Astrocyte (in vitro differentiated cells and primary cell): ENCODE measurements at regions not wholly inside any gene's neighbourhood (a gene's known extent, or its start where the extent isn't known, plus 50 kb on each side); places are given as distances from the start of the nearest gene placed in this dataset.
"Not testable (repeated sequence)": the region's sequence is repeated elsewhere in the genome, so short reads cannot be mapped to it uniquely, and the experiment has no call there.

ENCODE experiments used
- DNase-seq: peaks from one replicate; pipeline ENCODE4 v3.0.0-alpha.2; 2010; ENCODE audit warnings: low read depth
- FAIRE-seq: peaks from 2 replicates; lab custom pipeline; 2011; peaks lifted over from hg19 to GRCh38; lab: Jason Lieb, UNC
- H2AFZ ChIP-seq: 2 replicates; pipeline ENCODE4 v1.6.0; 2012; ENCODE audit warnings: low read depth, low read length, inconsistent platforms
- H3K27ac ChIP-seq: 2 replicates; pipeline ENCODE4 v1.5.1; 2011; ENCODE audit warnings: low read depth, low read length, inconsistent platforms
- H3K27me3 ChIP-seq: 2 replicates; pipeline ENCODE4 v1.6.0; 2011; ENCODE audit warnings: low read length, inconsistent platforms; ENCODE audit not compliant: insufficient read depth
- H3K36me3 ChIP-seq: 2 replicates; pipeline ENCODE4 v1.5.1; 2011; ENCODE audit warnings: low read length, inconsistent platforms; ENCODE audit not compliant: insufficient read depth
- H3K4me1 ChIP-seq: 2 replicates; pipeline ENCODE4 v1.5.1; 2011; ENCODE audit warnings: low read length, inconsistent platforms; ENCODE audit not compliant: insufficient read depth
- H3K4me2 ChIP-seq: 2 replicates; pipeline ENCODE4 v1.6.0; 2012; ENCODE audit warnings: low read length, inconsistent platforms
- H3K4me3 ChIP-seq: 2 replicates; pipeline ENCODE4 v1.5.1; 2011; ENCODE audit warnings: low read depth, mild to moderate bottlenecking, low read length, inconsistent platforms; ENCODE audit not compliant: insufficient read depth
- H3K79me2 ChIP-seq: 2 replicates; pipeline ENCODE4 v1.6.0; 2012; ENCODE audit warnings: mild to moderate bottlenecking, low read length, inconsistent platforms; ENCODE audit not compliant: insufficient read depth
- H3K9ac ChIP-seq: 2 replicates; pipeline ENCODE4 v1.6.0; 2012; ENCODE audit warnings: mild to moderate bottlenecking, low read length, inconsistent platforms
- H3K9me3 ChIP-seq: 2 replicates; pipeline ENCODE4 v1.5.1; 2012; ENCODE audit warnings: low read depth, mild to moderate bottlenecking, low read length, inconsistent platforms; ENCODE audit not compliant: insufficient read depth
- H4K20me1 ChIP-seq: 2 replicates; pipeline ENCODE4 v1.6.0; 2012; ENCODE audit warnings: low read length, inconsistent platforms; ENCODE audit not compliant: insufficient read depth
- H3K27ac Mint-ChIP-seq: one replicate; pipeline ENCODE4 v1.8.0; 2021; ENCODE audit warnings: mild to moderate bottlenecking, mixed read lengths; ENCODE audit not compliant: unreplicated experiment
- H3K27me3 Mint-ChIP-seq: one replicate; pipeline ENCODE4 v1.8.0; 2021; ENCODE audit warnings: low read depth, mixed read lengths; ENCODE audit not compliant: unreplicated experiment
- H3K36me3 Mint-ChIP-seq: one replicate; pipeline ENCODE4 v1.8.0; 2021; ENCODE audit warnings: low read depth, mixed read lengths; ENCODE audit not compliant: unreplicated experiment
- H3K4me1 Mint-ChIP-seq: one replicate; pipeline ENCODE4 v1.8.0; 2021; ENCODE audit warnings: low read depth, mixed read lengths; ENCODE audit not compliant: unreplicated experiment
- H3K4me3 Mint-ChIP-seq: one replicate; pipeline ENCODE4 v1.8.0; 2021; ENCODE audit warnings: mild to moderate bottlenecking, moderate library complexity, mixed read lengths; ENCODE audit not compliant: unreplicated experiment
- H3K9me3 Mint-ChIP-seq: one replicate; pipeline ENCODE4 v1.8.0; 2021; ENCODE audit warnings: mild to moderate bottlenecking, mixed read lengths; ENCODE audit not compliant: unreplicated experiment
- EZH2 ChIP-seq: IDR thresholded peaks from 2 replicates; pipeline ENCODE4 v1.6.1; 2012; ENCODE audit warnings: mild to moderate bottlenecking, low read length, inconsistent platforms; ENCODE audit not compliant: insufficient read depth
- TF ChIP-seq, protein P1 (sequence below): IDR thresholded peaks from 2 replicates; pipeline ENCODE4 v1.5.1; 2011; ENCODE audit warnings: low read depth, mild to moderate bottlenecking, inconsistent platforms, low read length, moderate library complexity; ENCODE audit not compliant: insufficient read depth

DNA sequence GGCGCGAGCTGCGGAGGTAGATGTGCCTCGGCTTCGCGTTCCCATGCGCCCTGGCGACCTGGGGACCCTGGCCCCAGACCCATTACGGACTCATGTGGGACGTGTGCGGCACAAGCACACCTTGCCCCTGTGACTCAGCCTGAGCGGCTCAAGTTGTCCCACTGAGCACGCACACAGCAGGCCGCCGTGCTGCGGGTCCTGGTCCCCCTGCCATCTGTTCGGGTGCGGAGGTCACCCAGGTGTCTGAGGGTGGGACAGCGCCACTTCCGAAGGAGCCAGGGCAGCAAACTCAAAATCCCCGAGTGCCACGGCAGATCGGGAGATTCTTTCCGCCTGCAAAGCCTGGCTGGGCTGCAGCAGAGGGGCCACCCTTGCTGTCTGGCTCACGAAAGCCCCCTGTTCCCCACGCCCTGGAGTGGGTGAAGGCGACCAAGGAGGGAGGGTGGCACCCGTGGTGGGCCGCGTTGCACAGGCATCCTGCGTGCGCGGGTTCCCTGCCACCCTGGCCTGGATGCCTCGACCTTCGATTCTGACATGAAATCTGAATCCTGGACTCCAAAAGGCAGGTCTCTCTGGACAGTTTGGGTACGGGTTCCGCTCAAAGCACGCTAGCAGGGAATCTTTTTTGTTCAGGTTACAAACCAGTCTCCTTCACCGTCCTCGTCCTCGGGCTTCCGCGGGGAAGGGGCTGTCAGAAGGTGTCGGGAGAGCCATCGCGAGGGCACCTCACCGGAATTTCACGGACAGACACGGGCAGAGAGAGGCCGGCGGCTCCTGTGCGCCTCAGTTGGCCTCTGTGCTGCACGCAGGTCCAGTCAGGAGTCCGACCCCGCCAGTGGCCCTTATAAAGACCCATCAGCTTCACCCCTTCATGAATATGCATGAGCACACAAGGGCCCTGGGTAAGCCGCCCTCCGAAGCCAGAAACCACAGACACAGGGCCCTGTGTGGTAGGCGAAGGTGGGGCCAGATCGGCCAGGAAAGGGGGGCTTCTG, 3926.8 kb upstream of the OR11H1 start:
- not testable (repeated sequence) for H3K4me3 ChIP-seq, H3K9me3 ChIP-seq, H3K4me2 ChIP-seq, H3K27me3 ChIP-seq, H3K36me3 Mint-ChIP-seq, H3K36me3 ChIP-seq, H3K4me1 ChIP-seq, H3K4me3 Mint-ChIP-seq, FAIRE-seq, H3K27ac Mint-ChIP-seq, H2AFZ ChIP-seq, H3K27ac ChIP-seq, DNase-seq, H3K79me2 ChIP-seq, H4K20me1 ChIP-seq, H3K9ac ChIP-seq, H3K27me3 Mint-ChIP-seq, H3K4me1 Mint-ChIP-seq
- peaks cover 26% of the 10 kb centered on the region for H3K9me3 Mint-ChIP-seq

DNA sequence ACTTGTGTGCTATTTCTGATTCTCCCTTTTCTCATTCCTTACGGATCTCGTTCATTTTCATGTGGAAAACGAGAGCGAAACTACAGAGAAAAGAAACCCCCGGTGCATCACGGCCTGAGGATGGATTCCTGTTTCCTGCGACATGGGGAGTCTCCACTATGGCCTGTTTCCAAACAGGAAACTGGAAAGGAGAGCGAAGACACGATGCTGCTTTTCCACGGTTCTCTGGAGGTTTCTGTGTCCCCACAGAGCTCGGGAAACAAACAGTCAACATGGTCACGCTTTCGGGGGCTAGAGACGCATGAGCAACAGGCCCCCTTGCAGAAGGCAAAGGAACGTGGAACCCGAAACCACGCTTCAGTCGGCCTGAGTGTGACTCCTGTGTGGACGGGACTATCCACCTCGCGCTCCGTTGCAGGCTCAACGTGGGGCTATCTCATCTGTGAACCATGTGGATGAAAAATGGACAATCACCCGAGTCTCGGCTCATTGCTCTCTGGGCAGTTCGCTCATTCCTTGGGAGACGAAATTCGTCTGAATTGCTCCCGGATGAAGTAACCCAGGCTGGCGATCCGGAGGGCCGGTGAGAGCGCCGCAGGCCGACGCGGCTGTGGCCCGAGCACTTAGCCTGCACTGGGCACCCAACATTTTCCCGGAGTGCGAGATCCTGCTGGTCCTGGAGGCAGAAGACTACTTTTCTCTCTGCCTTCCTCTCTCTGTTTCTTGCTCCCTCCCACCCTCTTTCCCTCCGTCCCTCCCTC, 3923.2 kb upstream of the OR11H1 start:
- not testable (repeated sequence) for H3K4me1 ChIP-seq, FAIRE-seq, H3K27me3 Mint-ChIP-seq, H4K20me1 ChIP-seq, H3K27ac Mint-ChIP-seq, DNase-seq, H3K36me3 Mint-ChIP-seq, H3K27ac ChIP-seq, H3K36me3 ChIP-seq, H3K4me2 ChIP-seq, H3K9ac ChIP-seq, H3K79me2 ChIP-seq, H3K4me1 Mint-ChIP-seq, H3K9me3 ChIP-seq, H3K4me3 ChIP-seq, H2AFZ ChIP-seq, H3K4me3 Mint-ChIP-seq, H3K27me3 ChIP-seq
- peaks cover 20% of the 10 kb centered on the region for H3K9me3 Mint-ChIP-seq

DNA sequence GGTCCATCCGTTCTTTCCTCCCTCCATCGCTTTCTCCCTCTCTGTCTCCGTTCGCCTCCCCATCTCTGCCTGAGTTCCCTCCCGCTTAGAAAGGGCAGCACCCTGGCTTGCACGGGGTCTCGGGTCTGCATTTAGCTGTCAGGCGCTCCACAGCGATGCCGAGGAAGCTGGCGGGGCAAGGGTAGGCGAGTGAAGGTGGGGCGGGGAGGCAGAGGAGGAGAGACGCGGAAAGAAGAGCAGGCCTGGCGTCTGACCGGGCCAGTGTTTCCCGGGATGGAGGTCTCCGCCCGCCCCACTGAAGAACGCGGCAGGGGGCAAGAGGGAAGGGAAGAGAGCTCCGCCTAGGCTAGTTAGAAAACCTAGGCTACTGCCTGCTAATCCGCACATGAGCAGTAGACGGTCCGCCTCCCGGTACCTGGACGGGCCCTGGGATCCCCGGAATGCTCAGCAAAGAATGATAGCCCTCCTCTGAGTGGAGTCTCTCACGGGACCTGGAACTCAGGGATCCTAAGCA, 3922.5 kb upstream of the OR11H1 start:
- Histone ChIP-seq H3K27ac (no peak overlapping the region), H3K4me3 (no peak overlapping the region), H2AFZ (no peak overlapping the region), H3K79me2 (no peaks in the 10 kb centered on the region), H3K4me2 (no peak overlapping the region), H4K20me1 (no peaks in the 10 kb centered on the region), H3K4me1 (no peaks in the 10 kb centered on the region), H3K9ac (no peak overlapping the region), H3K27me3 (no peaks in the 10 kb centered on the region), H3K36me3 (no peaks in the 10 kb centered on the region), H3K9me3 (peaks cover 3% of the 10 kb centered on the region)
- FAIRE-seq: no peak
- TF ChIP-seq, protein P1, sequence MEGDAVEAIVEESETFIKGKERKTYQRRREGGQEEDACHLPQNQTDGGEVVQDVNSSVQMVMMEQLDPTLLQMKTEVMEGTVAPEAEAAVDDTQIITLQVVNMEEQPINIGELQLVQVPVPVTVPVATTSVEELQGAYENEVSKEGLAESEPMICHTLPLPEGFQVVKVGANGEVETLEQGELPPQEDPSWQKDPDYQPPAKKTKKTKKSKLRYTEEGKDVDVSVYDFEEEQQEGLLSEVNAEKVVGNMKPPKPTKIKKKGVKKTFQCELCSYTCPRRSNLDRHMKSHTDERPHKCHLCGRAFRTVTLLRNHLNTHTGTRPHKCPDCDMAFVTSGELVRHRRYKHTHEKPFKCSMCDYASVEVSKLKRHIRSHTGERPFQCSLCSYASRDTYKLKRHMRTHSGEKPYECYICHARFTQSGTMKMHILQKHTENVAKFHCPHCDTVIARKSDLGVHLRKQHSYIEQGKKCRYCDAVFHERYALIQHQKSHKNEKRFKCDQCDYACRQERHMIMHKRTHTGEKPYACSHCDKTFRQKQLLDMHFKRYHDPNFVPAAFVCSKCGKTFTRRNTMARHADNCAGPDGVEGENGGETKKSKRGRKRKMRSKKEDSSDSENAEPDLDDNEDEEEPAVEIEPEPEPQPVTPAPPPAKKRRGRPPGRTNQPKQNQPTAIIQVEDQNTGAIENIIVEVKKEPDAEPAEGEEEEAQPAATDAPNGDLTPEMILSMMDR: no peak
- TF ChIP-seq EZH2: no peak
- Mint-ChIP-seq H3K27me3 (no peaks in the 10 kb centered on the region), H3K4me3 (no peak overlapping the region), H3K4me1 (no peaks in the 10 kb centered on the region), H3K27ac (no peak overlapping the region), H3K36me3 (no peaks in the 10 kb centered on the region), H3K9me3 (peaks cover 23% of the 10 kb centered on the region)
- DNase-seq: no peak

DNA sequence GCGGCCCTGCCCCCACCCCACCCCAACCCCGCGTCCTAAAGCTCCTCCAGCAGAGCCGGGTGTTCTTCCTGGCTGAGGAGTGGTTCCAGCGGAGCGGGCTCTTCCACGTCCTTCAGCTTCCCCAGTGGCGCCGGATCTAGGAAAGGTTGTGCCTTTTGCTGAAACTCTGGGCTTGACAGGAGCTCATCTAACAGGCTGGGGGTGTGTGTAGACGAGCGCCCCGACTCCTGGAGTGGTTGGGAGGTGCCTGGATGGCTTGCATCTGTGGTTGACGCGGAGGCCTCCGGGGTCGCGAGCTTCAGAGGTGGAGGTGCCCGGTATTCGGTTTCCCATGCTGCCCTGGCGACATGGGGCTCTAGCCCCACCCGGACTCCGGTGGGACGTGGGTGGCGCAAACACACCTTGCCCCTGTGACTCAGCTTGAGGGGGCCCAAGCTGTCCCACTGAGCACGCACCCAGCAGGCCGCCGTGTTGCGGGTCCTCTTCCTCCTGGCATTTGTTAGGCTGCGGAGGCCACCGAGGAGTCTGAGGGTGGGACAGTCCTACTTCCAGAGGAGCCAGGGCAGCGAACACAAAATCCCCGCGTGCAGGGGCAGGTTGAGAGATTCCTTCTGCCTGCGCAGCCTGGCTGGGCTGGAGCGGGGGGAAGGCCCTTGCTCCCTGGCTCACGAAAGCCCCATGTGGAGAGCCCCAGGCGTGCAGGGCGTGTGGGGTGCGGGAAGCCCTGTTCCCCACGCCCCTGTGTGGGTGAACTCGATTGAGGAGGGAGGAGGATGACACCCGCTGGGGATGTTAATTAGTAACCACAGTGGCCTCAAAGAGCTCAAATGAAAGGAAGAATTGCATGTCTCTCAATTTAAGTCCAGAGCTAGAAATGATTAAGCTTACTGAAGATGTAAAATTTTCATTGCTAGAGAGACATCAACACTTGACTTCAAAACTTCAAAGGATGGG, 3921.7 kb upstream of the OR11H1 start:
- H3K36me3 Mint-ChIP-seq, H3K27ac ChIP-seq, H3K79me2 ChIP-seq, FAIRE-seq, H3K27ac Mint-ChIP-seq, H3K4me2 ChIP-seq, H3K9ac ChIP-seq, H3K4me3 Mint-ChIP-seq, H2AFZ ChIP-seq, H4K20me1 ChIP-seq, H3K4me1 ChIP-seq, H3K9me3 ChIP-seq, DNase-seq, H3K27me3 ChIP-seq, H3K36me3 ChIP-seq, H3K4me1 Mint-ChIP-seq, H3K27me3 Mint-ChIP-seq, H3K4me3 ChIP-seq: not testable (repeated sequence)
- peaks cover 26% of the 10 kb centered on the region for H3K9me3 Mint-ChIP-seq
